Adrenal gland (tissue), 9 donors: ENCODE measurements at regions not wholly inside any gene's neighbourhood (a gene's known extent, or its start where the extent isn't known, plus 50 kb on each side); places are given as distances from the start of the nearest gene placed in this dataset.

Experiments
- DNase-seq, 7 donors: peaks; one replicate each; pipeline ENCODE4 v3.0.0-alpha.2; 2019 to 2020
- H3K27ac ChIP-seq, 5 donors: fragments of 200-600 bp; sonication (generic) in 4 of 5; 1 replicate in 3 of 5; 2 replicates in 2 of 5; pipeline versions ENCODE4 v1.5.1 to v1.8.0; 2016 to 2020; ENCODE audit warnings: mild to moderate bottlenecking in 1 of 5
- H3K27me3 ChIP-seq: fragments of 200-600 bp; 2 replicates; pipeline ENCODE4 v1.8.0; 2021
- H3K36me3 ChIP-seq, 2 donors: fragments of 200-600 bp; replicated peaks in 1 of 2; 1 replicate in 1 of 2; 2 replicates in 1 of 2; pipeline versions ENCODE4 v1.5.1 to v1.8.0; 2018 to 2022
- H3K4me1 ChIP-seq, 2 donors: fragments of 200-600 bp; replicated peaks in 1 of 2; 1 replicate in 1 of 2; 2 replicates in 1 of 2; pipeline versions ENCODE4 v1.5.1 to v1.8.0; 2018 to 2021
- H3K4me3 ChIP-seq, 4 donors: fragments of 200-600 bp; sonication (generic) in 3 of 4; one replicate each; pipeline ENCODE4 v1.5.1; 2016 to 2018
- H3K9me3 ChIP-seq, 3 donors: fragments of 200-600 bp; sonication (generic) in 1 of 3; replicated peaks in 1 of 3; 1 replicate in 2 of 3; 2 replicates in 1 of 3; pipeline versions ENCODE4 v1.5.1 to v1.8.0; 2016 to 2021
- POLR2A ChIP-seq, 2 donors: fragments of 450-650 bp; IDR thresholded peaks; one replicate each; pipeline ENCODE4 v1.6.1; 2017; ENCODE audit warnings: antibody characterized with exemption in 2 of 2, mild to moderate bottlenecking in 2 of 2, moderate library complexity in 1 of 2
- WGBS, 4 donors: extraction: QIAGEN DNeasy Blood & Tissue Kit in 2 of 4; methylation state at CpG; one replicate each; pipeline versions ENCODE4 v1.1.5 to v1.1.7; 2013 to 2017; 5-methylcytosine and 5-hydroxymethylcytosine counted together
- intact Hi-C, 2 donors: fragments of 100-400 bp; cut with DNase I; formaldehyde crosslinking; loops; one replicate each; pipeline versions ENCODE4 v1.14.1 to v1.15.0; 2022 to 2023
- TF ChIP-seq, protein P1 (sequence below), 6 experiments: fragments of 450-650 bp in 4 of 6; fragments of 200-600 bp in 2 of 6; sonication (generic) in 1 of 6; IDR thresholded peaks; 1 replicate in 5 of 6; 2 replicates in 1 of 6; pipeline versions ENCODE4 v1.5.1 to v1.8.0; 2016 to 2021; ENCODE audit warnings: antibody characterized with exemption in 6 of 6, mild to moderate bottlenecking in 2 of 6, moderate library complexity in 1 of 6
- donor health status: healthy with polysubstance abuse.
- donor health status: Bipolar disorder and iron deficiency.
- donor health status: DM: yes; HTN: yes; CAD: no.
- donor health status: DM: no; HTN: no; CAD: no.
- donor health status: DM: no; HTN: no; CAD: no.

DNA sequence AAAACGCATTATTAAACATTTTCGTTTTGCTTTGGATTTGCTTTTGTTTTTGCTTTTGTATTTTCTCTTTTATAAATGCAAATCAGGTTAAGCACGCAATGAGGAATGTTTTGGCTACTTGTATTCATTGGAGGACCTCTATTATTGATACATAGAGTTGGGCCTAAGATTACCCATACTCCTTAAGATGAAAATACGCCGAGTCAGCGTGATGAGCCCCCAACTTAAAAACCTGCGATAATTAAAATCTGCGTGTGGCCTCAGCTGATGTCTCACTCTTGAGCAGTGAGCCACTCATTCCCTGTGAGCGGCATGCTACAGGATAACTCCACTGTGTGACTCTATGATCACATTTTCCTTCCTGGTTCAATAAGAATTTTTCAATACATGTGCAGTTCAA, 518.3 kb downstream of the IRX1 start:
- TF ChIP-seq POLR2A (IDR thresholded peaks at IDR 0.05) = no peak
- TF ChIP-seq, protein P1, sequence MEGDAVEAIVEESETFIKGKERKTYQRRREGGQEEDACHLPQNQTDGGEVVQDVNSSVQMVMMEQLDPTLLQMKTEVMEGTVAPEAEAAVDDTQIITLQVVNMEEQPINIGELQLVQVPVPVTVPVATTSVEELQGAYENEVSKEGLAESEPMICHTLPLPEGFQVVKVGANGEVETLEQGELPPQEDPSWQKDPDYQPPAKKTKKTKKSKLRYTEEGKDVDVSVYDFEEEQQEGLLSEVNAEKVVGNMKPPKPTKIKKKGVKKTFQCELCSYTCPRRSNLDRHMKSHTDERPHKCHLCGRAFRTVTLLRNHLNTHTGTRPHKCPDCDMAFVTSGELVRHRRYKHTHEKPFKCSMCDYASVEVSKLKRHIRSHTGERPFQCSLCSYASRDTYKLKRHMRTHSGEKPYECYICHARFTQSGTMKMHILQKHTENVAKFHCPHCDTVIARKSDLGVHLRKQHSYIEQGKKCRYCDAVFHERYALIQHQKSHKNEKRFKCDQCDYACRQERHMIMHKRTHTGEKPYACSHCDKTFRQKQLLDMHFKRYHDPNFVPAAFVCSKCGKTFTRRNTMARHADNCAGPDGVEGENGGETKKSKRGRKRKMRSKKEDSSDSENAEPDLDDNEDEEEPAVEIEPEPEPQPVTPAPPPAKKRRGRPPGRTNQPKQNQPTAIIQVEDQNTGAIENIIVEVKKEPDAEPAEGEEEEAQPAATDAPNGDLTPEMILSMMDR (IDR thresholded peaks at IDR 0.05) = no peak
- no peaks in the 10 kb centered on the region for H3K9me3 ChIP-seq
- no peaks in the 10 kb centered on the region for H3K4me1 ChIP-seq
- H3K27ac ChIP-seq = no peak overlapping the region
- intact Hi-C loops = no loop called here
- WGBS, 4 donors = 84 to 91% (median 86%) methylated on average over 9 of the region's 9 CpGs
- no peaks in the 10 kb centered on the region for H3K27me3 ChIP-seq
- H3K4me3 ChIP-seq = no peak overlapping the region
- no peaks in the 10 kb centered on the region for H3K36me3 ChIP-seq
- no peak for DNase-seq

DNA sequence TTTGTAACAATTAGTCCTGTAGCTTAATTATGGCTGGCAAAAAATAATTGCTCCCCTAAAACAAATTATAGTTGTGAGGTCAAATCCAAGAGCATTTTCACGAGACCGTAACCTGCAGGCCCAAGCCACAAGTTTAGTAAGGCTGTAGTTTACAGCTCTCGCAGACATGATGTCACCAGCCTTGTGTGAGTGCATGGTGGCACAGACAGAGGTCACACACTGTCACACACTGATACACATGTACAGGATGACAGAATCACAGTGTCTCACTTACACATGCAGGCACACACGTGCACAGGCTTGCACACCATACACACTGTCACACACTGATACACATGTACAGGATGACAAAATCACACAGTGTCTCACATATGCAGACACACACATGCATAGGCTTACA, 518.8 kb downstream of the IRX1 start:
- Histone ChIP-seq H3K4me3 (no peak overlapping the region), H3K27me3 (no peaks in the 10 kb centered on the region), H3K36me3 (no peaks in the 10 kb centered on the region), H3K4me1 (no peaks in the 10 kb centered on the region), H3K27ac (no peak overlapping the region), H3K9me3 (no peaks in the 10 kb centered on the region)
- 71 to 92% (median 79%) methylated on average over 2 to 4 of the region's 4 CpGs for WGBS, 4 donors
- no peak for DNase-seq
- intact Hi-C loops = no loop called here
- TF ChIP-seq, protein P1 (IDR thresholded peaks at IDR 0.05) = no peak
- no peak for TF ChIP-seq POLR2A (IDR thresholded peaks at IDR 0.05)

DNA sequence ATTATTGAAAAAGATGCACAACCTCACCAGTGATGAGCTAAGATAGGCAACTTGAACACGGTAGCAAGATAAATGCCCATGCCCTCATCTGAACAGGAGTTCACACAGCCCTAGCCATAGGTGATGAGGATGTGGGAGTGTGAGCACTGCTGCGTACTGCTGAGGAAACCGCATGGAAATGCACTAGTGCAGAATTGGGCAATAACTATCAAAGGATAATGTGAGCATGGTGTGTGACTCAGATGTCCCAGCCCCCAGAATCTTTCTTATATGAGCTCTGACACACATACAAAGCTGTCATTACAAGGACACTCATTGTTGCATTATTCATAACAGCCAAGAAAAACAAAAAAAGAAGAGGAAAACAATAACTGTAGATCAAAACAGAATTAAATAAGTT, 521.2 kb downstream of the IRX1 start:
- intact Hi-C loops = no loop called here
- Histone ChIP-seq H3K4me3 (no peak overlapping the region), H3K27ac (no peak overlapping the region), H3K36me3 (no peaks in the 10 kb centered on the region), H3K27me3 (no peaks in the 10 kb centered on the region), H3K4me1 (no peaks in the 10 kb centered on the region), H3K9me3 (no peaks in the 10 kb centered on the region)
- TF ChIP-seq, protein P1 (IDR thresholded peaks at IDR 0.05) = no peak
- no peak for TF ChIP-seq POLR2A (IDR thresholded peaks at IDR 0.05)
- 63 to 71% (median 68%) methylated on average over 3 of the region's 3 CpGs for WGBS, 4 donors
- no peak for DNase-seq

GRCh38 chr5:4124221-4124970, 528.8 kb downstream of the IRX1 start:
- intact Hi-C loops = no loop called here
- Histone ChIP-seq H3K27ac (no peak overlapping the region), H3K4me1 (no peaks in the 10 kb centered on the region), H3K36me3 (no peaks in the 10 kb centered on the region), H3K27me3 (no peaks in the 10 kb centered on the region), H3K9me3 (no peaks in the 10 kb centered on the region), H3K4me3 (no peak overlapping the region)
- no peak for TF ChIP-seq POLR2A (IDR thresholded peaks at IDR 0.05)
- TF ChIP-seq, protein P1 (IDR thresholded peaks at IDR 0.05) = no peak
- 36 to 44% (median 41%) methylated on average over 7 of the region's 7 CpGs for WGBS, 4 donors
- DNase-seq = no peak
